Mesenchymal stem cell (in vitro differentiated cells and primary cell): ENCODE measurements at regions not wholly inside any gene's neighbourhood (a gene's known extent, or its start where the extent isn't known, plus 50 kb on each side); places are given as distances from the start of the nearest gene placed in this dataset.
A peak's percentile ranks its signal among the peaks of the same experiment; 100 is the strongest.

Experiments
- DNase-seq: peaks from one replicate; pipeline ENCODE4 v3.0.0-alpha.2; 2013
- H2AFZ ChIP-seq: one replicate; pipeline ENCODE4 v1.6.1; 2013; ENCODE audit warnings: low read depth, mild to moderate bottlenecking, control low read depth, inconsistent platforms, low read length, moderate library complexity
- H2AK5ac ChIP-seq: 2 replicates; pipeline ENCODE4 v1.6.1; 2013; ENCODE audit warnings: low read length, moderate library complexity, mild to moderate bottlenecking, inconsistent platforms; ENCODE audit not compliant: severe bottlenecking
- H2BK120ac ChIP-seq: one replicate; pipeline ENCODE4 v1.6.1; 2013; ENCODE audit warnings: low read depth, mild to moderate bottlenecking, inconsistent platforms, low read length, moderate library complexity
- H2BK12ac ChIP-seq, 2 experiments: one replicate each; pipeline ENCODE4 v1.6.1; 2013; ENCODE audit warnings: inconsistent platforms in 2 of 2, low read length in 2 of 2, mild to moderate bottlenecking in 2 of 2, moderate library complexity in 2 of 2, control low read depth in 1 of 2
- H2BK15ac ChIP-seq: one replicate; pipeline ENCODE4 v1.6.1; 2013; ENCODE audit warnings: mild to moderate bottlenecking, low read depth, inconsistent platforms; ENCODE audit not compliant: poor library complexity, severe bottlenecking
- H2BK5ac ChIP-seq: 2 replicates; pipeline ENCODE4 v1.6.1; 2013; ENCODE audit warnings: low read depth, mild to moderate bottlenecking, low read length, control low read depth, inconsistent platforms; ENCODE audit not compliant: poor library complexity, severe bottlenecking
- H3K14ac ChIP-seq, 2 experiments: one replicate each; pipeline ENCODE4 v1.6.1; 2013; ENCODE audit warnings: inconsistent platforms in 2 of 2, low read length in 2 of 2, control low read depth in 1 of 2, mild to moderate bottlenecking in 1 of 2, moderate library complexity in 1 of 2
- H3K18ac ChIP-seq, 2 experiments: one replicate each; pipeline ENCODE4 v1.6.1; 2013; ENCODE audit warnings: inconsistent platforms in 2 of 2, low read length in 2 of 2, control low read depth in 1 of 2, low read depth in 1 of 2, mild to moderate bottlenecking in 1 of 2
- H3K23ac ChIP-seq, 2 experiments: one replicate each; pipeline ENCODE4 v1.6.1; 2013; ENCODE audit warnings: inconsistent platforms in 2 of 2, low read length in 2 of 2, mild to moderate bottlenecking in 2 of 2, moderate library complexity in 2 of 2, control low read depth in 1 of 2
- H3K27ac ChIP-seq: 2 replicates; pipeline ENCODE4 v1.5.1; 2013; ENCODE audit warnings: mild to moderate bottlenecking, moderate library complexity, low read length, control low read depth, inconsistent platforms; ENCODE audit not compliant: poor library complexity, severe bottlenecking
- H3K27me3 ChIP-seq, 2 experiments: 2 replicates each; pipeline versions ENCODE4 v1.6.1 to v1.7.0; 2013; ENCODE audit warnings: low read length in 2 of 2, mild to moderate bottlenecking in 2 of 2, moderate library complexity in 2 of 2, control low read depth in 1 of 2, inconsistent platforms in 1 of 2; ENCODE audit not compliant: control insufficient read depth in 1 of 2, insufficient read depth in 1 of 2
- H3K36me3 ChIP-seq, 2 experiments: 2 replicates each; pipeline versions ENCODE4 v1.6.1 to v1.7.0; 2013; ENCODE audit warnings: low read length in 2 of 2, control low read depth in 1 of 2, inconsistent platforms in 1 of 2, low read depth in 1 of 2, mild to moderate bottlenecking in 1 of 2; ENCODE audit not compliant: insufficient read depth in 2 of 2, control insufficient read depth in 1 of 2
- H3K4ac ChIP-seq, 2 experiments: one replicate each; pipeline ENCODE4 v1.6.1; 2013; ENCODE audit warnings: inconsistent platforms in 2 of 2, low read length in 2 of 2, mild to moderate bottlenecking in 2 of 2, moderate library complexity in 2 of 2, control low read depth in 1 of 2, low read depth in 1 of 2
- H3K4me1 ChIP-seq: 2 replicates; pipeline ENCODE4 v1.6.1; 2013; ENCODE audit warnings: low read depth, low read length, control low read depth; ENCODE audit not compliant: control insufficient read depth, insufficient read depth
- H3K4me2 ChIP-seq: 2 replicates; pipeline ENCODE4 v1.6.1; 2013; ENCODE audit warnings: low read length, mild to moderate bottlenecking, inconsistent platforms; ENCODE audit not compliant: poor library complexity, severe bottlenecking
- H3K4me3 ChIP-seq, 2 experiments: 2 replicates each; pipeline versions ENCODE4 v1.5.1 to v1.7.0; 2013; ENCODE audit warnings: low read length in 2 of 2, mild to moderate bottlenecking in 2 of 2, control low read depth in 1 of 2, low read depth in 1 of 2; ENCODE audit not compliant: insufficient read depth in 1 of 2
- H3K79me1 ChIP-seq: replicated peaks from 2 replicates; pipeline ENCODE4 v1.6.1; 2013; ENCODE audit warnings: mild to moderate bottlenecking, control low read depth, low read length, inconsistent platforms; ENCODE audit not compliant: poor library complexity, severe bottlenecking
- H3K9ac ChIP-seq: 2 replicates; pipeline ENCODE4 v1.7.0; 2013; ENCODE audit warnings: mild to moderate bottlenecking, low read length, moderate library complexity
- H3K9me3 ChIP-seq: 2 replicates; pipeline ENCODE4 v1.7.0; 2013; ENCODE audit warnings: mild to moderate bottlenecking, low read length; ENCODE audit not compliant: control insufficient read depth
- H4K8ac ChIP-seq: one replicate; pipeline ENCODE4 v1.6.1; 2013; ENCODE audit warnings: inconsistent platforms, mild to moderate bottlenecking, low read length, moderate library complexity
- H4K91ac ChIP-seq: one replicate; pipeline ENCODE4 v1.6.1; 2013; ENCODE audit warnings: mild to moderate bottlenecking, low read length, inconsistent platforms
- WGBS: methylation state at CpG from one replicate; pipeline ENCODE4 v1.1.7; 2013; ENCODE audit warnings: mixed read lengths; 5-methylcytosine and 5-hydroxymethylcytosine counted together

DNA sequence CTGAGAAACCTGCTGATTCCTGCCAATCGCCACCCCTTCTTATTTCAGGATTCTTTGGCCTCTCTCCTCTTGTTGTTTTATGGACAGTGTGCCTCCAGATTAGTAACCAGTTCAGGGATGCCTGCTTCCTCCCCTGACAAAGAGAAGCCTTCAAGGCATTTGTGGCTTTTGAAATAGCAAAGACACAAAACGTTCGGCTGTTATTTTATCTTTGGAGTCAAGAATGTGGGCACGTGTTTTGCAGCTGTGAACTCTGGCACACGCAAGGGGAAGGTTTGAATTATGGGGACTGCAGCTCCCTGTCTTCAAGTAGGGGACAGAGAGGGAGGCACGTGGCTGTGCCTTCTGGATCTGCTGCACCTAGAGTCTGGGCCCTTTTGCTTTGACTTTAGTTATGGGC is 157.9 kb upstream of the GRB10 start:
- Histone ChIP-seq H2AK5ac (no peak overlapping the region), H3K14ac (no peak overlapping the region), H3K23ac (no peak overlapping the region), H2BK15ac (no peak overlapping the region), H3K36me3 (no peaks in the 10 kb centered on the region), H3K79me1 (no peaks in the 10 kb centered on the region), H2AFZ (no peak overlapping the region), H3K27me3 (peaks cover 0 to 8% of the 10 kb centered on the region in 2 experiments), H2BK12ac (no peak overlapping the region), H3K4me3 (no peak overlapping the region), H3K4ac (no peak overlapping the region), H3K4me2 (no peak overlapping the region), H4K91ac (no peak overlapping the region), H2BK5ac (no peak overlapping the region), H4K8ac (no peak overlapping the region), H3K4me1 (peaks cover 10% of the 10 kb centered on the region), H3K9ac (no peak overlapping the region), H3K18ac (no peak overlapping the region), H3K27ac (no peak overlapping the region), H3K9me3 (no peaks in the 10 kb centered on the region), H2BK120ac (no peak overlapping the region)
- WGBS, result 74% methylated on average over 6 of the region's 6 CpGs
- DNase-seq, result no peak

GRCh38 chr7:50939021-50939420 is 156.3 kb upstream of the GRB10 start:
- H2BK5ac ChIP-seq, result no peak overlapping the region
- no peak overlapping the region for H3K18ac ChIP-seq
- H3K27me3 ChIP-seq, result peaks cover 0 to 10% of the 10 kb centered on the region in 2 experiments
- no peak overlapping the region for H2AK5ac ChIP-seq
- no peaks in the 10 kb centered on the region for H3K36me3 ChIP-seq
- H4K91ac ChIP-seq, result no peak overlapping the region
- H3K9me3 ChIP-seq, result no peaks in the 10 kb centered on the region
- H3K14ac ChIP-seq, result no peak overlapping the region
- H3K4me3 ChIP-seq, result no peak overlapping the region
- WGBS, result 34% methylated on average over 4 of the region's 4 CpGs
- no peak overlapping the region for H3K4me2 ChIP-seq
- H4K8ac ChIP-seq, result no peak overlapping the region
- H3K9ac ChIP-seq, result no peak overlapping the region
- peak; percentile 24 for DNase-seq
- peaks cover 10% of the 10 kb centered on the region for H3K4me1 ChIP-seq
- no peak overlapping the region for H2BK12ac ChIP-seq
- no peak overlapping the region for H3K27ac ChIP-seq
- no peak overlapping the region for H2BK15ac ChIP-seq
- H3K79me1 ChIP-seq, result no peaks in the 10 kb centered on the region
- H3K23ac ChIP-seq, result no peak overlapping the region
- H3K4ac ChIP-seq, result no peak overlapping the region
- H2AFZ ChIP-seq, result no peak overlapping the region
- no peak overlapping the region for H2BK120ac ChIP-seq

DNA sequence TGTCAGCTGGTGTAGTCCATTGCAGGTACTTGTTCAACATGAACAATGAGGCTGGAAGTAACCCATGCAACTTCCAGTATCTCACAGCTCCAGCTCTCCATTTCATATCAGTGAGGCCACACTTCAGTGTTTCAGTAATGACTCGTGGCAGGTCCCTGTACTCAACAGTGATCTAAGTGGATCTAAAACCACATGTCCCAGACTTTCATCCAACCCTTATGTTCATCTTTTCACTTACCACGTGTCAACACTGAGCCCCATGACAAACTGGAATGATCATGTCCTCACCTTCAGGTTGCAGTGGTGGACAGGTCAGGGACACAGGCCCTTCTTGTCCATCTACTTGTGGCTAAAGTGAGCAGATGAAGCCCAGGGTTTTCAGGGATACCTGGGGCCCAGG is 155.0 kb upstream of the GRB10 start:
- WGBS, result 56% methylated on average over 2 of the region's 2 CpGs
- DNase-seq, result no peak
- Histone ChIP-seq H3K9me3 (no peaks in the 10 kb centered on the region), H4K91ac (no peak overlapping the region), H3K14ac (no peak overlapping the region), H2AK5ac (no peak overlapping the region), H2AFZ (no peak overlapping the region), H3K9ac (no peak overlapping the region), H4K8ac (no peak overlapping the region), H3K27me3 (peaks cover 0 to 10% of the 10 kb centered on the region in 2 experiments), H2BK120ac (no peak overlapping the region), H3K36me3 (no peaks in the 10 kb centered on the region), H3K18ac (no peak overlapping the region), H3K79me1 (no peaks in the 10 kb centered on the region), H3K23ac (no peak overlapping the region), H3K27ac (no peak overlapping the region), H2BK5ac (no peak overlapping the region), H2BK15ac (no peak overlapping the region), H3K4me2 (no peak overlapping the region), H3K4ac (no peak overlapping the region), H2BK12ac (no peak overlapping the region), H3K4me1 (peaks cover 10% of the 10 kb centered on the region), H3K4me3 (no peak overlapping the region)

GRCh38 chr7:50926049-50926448 is 143.4 kb upstream of the GRB10 start:
- H3K4me2 ChIP-seq, result no peak overlapping the region
- H2AFZ ChIP-seq, result no peak overlapping the region
- no peak overlapping the region for H3K9ac ChIP-seq
- H3K4me1 ChIP-seq, result no peaks in the 10 kb centered on the region
- DNase-seq, result no peak
- H3K9me3 ChIP-seq, result no peaks in the 10 kb centered on the region
- H2BK12ac ChIP-seq, result no peak overlapping the region
- no peaks in the 10 kb centered on the region for H3K36me3 ChIP-seq
- no peak overlapping the region for H3K14ac ChIP-seq
- WGBS, result no CpG with 5 or more reads among the region's 1 CpG
- H2BK15ac ChIP-seq, result no peak overlapping the region
- H2AK5ac ChIP-seq, result no peak overlapping the region
- no peak overlapping the region for H3K27ac ChIP-seq
- no peak overlapping the region for H4K8ac ChIP-seq
- no peak overlapping the region for H3K18ac ChIP-seq
- H3K79me1 ChIP-seq, result no peaks in the 10 kb centered on the region
- no peak overlapping the region for H3K23ac ChIP-seq
- no peak overlapping the region for H3K4ac ChIP-seq
- H2BK5ac ChIP-seq, result no peak overlapping the region
- H2BK120ac ChIP-seq, result no peak overlapping the region
- H3K27me3 ChIP-seq, result peaks cover 0 to 5% of the 10 kb centered on the region in 2 experiments
- no peak overlapping the region for H4K91ac ChIP-seq
- no peak overlapping the region for H3K4me3 ChIP-seq
